Activated CD4-positive, alpha-beta T cell treated with anti-CD3 and anti-CD28 coated beads, Interleukin-2, Interleukin-6, amounts not matched to agents 100 ng/mL and 50 ng/mL, durations not matched to agents 16 hours and 8 hours (primary cell): ENCODE measurements at regions not wholly inside any gene's neighbourhood (a gene's known extent, or its start where the extent isn't known, plus 50 kb on each side); places are given as distances from the start of the nearest gene placed in this dataset.
"Not testable (repeated sequence)": the region's sequence is repeated elsewhere in the genome, so short reads cannot be mapped to it uniquely, and the experiment has no call there.

Experiments
- DNase-seq: peaks from one replicate; pipeline ENCODE4 v3.0.0-alpha.2; 2020

DNA sequence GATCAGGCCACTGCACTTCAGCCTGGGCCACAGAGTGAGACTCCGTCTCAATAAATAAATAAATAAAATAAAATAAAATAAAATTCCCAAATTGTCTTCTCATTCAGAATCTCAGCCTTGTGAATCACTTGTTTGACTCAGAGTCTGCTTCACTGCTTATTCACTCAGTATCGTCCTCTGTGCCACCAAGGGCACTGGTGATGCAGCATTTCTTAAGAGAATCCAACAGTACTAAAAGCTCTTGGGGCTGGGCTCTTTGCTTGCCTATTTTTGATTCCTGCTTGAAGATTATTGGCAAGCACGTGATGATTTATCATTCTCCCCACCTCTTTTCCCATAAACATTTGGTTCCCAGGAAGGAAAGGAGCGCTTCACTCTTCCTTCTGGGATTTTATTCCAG lies 54.8 kb upstream of the HMGB1 start:
- DNase-seq = no peak

DNA sequence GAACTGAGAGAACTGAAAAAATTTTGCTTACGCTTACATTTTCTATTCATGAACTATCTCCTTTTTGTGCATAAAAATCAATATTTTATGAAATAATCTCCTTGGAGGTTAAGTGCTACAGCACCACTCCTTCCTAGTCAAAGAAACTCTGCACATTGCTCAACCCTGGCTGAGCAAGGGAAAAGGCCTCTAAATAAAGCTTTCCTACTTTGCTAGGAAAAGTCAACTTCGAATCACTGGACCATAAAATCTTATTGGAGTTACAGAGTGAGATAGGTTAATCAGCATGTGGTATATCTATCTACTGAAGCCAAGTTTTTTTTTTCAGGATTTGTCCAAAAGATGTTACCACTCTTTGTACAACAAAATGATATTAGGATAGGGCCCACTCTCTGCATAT lies 57.5 kb upstream of the HMGB1 start:
- DNase-seq = no peak

DNA sequence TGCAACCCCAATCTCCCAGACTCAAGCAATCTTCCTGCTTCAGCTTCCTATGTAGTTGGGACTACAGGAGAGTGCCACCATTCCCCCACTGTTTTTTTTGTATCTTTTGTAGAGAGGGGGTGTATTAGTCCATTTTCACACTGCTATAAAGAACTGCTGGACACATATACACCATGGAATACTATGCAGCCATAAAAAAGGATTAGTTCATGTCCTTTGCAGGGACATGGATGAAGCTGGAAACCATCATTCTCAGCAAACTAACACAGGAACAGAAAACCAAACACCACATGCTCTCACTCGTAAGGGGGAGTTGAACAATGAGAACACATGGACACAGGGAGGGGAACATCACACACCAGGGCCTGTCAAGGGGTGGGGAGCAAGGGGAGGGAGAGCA lies 58.1 kb upstream of the HMGB1 start:
- DNase-seq = not testable (repeated sequence)

DNA sequence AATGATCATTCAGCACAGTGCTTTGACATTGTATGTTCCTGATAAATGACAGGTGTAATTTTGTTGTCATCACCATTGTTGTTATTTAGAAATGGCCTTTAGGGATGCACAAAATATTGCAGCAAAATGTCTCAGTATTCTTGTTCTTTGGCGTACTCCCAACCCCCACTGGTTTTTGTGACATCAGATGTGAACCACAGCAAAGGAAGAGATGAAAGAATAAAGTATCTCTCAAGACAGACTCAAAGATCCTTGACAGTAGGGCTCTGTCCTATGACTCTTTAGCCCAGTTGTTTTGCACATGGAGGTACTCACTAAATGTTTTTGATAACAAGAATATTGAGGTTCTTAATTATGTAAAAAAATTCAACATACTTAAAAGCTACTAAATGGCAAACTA lies 59.5 kb upstream of the HMGB1 start:
- DNase-seq = not testable (repeated sequence)

DNA sequence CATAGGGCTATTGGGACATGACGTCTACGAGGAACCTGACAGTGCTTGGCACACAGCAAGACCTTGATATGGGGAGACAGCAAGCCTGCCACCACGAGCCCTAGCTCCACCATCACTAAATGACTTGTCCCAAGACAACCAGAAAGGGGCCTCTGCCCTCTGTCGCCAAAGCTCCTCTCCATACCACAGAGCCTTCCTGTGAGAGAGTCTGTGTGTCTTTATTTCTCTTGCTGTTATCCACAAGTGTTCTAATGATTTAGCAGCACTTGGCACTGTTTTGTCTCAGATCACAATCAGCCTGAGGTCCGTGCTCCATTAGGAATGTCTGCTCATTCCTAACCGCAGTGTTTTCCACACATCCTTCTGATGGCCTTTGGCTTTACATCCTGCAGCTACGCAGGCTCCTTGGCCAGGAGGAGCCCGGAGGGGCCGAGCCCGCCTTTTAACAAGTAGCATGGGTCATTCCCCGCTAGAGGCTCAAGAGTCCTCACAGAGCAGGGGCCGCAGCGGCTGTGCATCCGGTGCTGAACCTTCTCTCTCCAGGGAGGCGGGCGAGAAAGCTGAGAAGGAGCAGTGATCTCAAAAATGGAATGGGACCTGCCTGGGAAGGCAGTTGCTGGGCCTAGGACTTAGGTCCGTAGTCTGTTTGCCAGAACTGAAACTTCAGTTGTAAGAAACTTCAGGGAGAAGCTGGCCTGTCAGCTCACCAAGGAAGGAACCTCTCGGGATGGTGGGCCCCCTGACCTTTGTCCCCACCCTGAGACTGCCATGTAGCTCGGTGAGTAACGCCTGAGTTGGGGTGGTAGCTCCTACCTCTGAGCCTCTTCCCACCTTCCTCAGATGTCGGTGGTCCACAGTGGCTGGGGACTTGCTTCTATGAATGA lies 61.1 kb upstream of the HMGB1 start:
- no peak for DNase-seq

DNA sequence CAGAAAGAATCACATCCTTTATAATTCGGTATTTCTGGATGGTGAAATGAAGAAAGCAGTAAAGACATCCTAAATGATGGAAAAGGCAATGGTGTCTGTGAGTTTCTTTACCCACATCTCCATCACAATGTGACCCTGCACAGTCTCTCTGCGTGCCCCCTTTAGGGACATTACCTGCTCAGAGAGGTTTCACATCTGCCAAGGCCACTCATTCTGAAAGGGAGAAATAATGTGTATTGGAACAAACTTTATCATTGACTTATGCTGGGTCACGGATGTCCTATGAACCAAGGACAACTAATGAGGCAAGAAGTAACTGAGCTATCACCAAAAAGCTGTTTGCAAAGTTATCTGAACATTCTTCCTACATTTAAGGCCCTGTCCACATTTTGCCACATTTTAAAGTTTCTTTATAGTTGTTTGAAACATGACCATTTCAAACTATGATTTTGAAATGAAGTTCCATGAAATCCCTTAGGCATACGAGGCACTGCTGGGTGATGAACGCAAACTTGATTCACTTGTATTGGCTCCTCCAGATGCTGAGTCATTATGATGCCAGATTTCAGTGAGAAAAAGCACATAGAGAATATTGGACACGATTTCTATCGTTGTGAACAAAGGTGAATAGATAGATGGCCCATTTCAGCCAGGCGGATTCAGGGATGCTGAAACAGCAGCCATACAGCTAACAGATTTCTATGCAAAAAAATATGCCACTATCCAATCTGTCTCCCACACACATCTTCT lies 63.5 kb upstream of the HMGB1 start:
- peak; percentile 23 for DNase-seq

DNA sequence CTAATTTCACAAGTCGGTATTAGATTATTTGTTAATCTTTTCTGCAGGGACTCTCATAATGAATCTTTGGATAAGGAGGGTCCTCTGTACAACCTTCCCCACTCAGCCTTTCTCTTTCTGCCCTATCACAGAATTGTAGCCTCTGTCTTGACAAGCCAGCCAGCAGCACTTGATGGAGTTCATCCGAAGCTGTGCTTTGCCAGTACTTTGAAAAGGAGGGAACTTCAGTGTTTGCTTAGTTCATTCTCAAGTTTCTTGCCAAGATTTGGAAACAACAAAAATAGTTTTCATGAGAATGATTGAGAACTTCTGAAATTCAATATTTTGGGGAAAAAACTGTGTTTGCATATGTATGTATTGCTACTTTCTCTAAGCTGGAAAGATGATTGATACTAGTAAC lies 69.3 kb upstream of the HMGB1 start:
- DNase-seq = no peak

DNA sequence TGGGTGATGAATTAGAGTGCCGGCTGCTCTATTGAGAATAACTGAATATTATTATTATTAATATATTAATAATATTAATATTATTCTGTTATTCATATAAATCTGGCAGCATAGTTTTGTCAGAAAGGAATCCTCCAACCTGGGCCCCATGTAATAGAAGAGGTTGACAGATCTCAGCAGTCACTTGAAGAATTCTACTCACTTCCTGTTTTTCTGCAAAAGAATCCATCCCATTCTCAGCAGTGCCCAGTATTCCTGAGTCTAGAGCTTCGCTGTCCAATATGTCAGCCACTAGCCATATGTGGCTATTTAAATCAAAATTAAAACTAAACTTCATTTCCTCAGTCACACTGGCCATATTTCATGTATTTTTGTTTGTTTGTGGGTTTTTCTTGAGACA lies 72.4 kb upstream of the USPL1 start:
- no peak for DNase-seq

DNA sequence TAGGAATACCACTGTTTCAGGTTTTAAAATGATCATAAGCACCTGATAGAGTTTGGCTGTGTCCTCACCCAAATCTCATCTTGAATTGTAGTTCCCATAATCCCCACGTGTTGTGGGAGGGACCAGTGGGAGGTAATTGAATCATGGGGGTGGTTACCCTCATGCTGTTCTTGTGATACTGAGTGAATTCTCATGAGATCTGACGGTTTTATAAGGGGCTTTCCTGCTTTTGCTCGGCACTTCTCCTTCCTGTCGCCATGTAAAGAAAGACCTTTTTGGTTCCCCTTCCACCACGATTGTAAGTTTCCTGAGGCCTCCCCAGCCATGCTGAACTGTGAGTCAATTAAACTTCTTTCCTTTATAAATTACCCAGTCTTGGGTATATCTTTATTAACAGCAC lies 69.7 kb upstream of the USPL1 start:
- not testable (repeated sequence) for DNase-seq

DNA sequence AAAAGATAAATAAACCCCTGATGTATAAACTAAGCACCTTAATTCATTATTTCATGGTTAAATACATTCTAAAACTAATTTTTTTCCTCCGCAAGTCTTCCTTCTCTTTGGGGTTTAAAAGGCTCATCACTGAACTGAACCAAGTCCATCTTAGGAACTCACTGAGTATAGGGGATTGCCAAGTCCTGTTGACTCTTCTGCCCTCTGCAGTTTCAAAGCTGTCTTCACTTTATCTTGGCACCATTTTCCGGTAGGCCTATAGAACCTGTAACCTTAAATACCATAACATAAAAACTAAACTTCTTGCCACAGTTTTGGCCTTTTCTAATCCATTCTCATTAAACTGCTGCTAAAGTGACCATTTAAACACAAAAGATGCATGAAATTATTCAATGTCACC lies 66.5 kb upstream of the USPL1 start:
- peak; percentile 32 for DNase-seq

DNA sequence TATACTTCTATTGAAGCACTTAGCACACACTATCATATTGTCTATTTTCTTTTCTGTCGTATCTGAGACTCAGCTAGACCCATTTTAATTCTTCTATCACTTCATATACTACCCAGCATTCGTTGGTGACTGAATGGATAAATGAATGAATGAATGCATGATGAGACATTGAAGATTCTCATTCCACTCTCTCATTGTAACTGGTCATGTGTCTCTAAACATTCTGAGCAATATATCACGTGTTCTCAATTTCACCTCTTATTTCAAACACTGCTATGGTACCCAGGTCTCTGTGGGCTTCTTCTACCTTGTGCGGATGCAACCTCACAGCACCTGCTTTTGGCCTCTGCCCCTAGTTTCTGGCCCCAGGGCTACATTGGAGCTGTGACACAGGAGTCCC lies 65.2 kb upstream of the USPL1 start:
- no peak for DNase-seq

DNA sequence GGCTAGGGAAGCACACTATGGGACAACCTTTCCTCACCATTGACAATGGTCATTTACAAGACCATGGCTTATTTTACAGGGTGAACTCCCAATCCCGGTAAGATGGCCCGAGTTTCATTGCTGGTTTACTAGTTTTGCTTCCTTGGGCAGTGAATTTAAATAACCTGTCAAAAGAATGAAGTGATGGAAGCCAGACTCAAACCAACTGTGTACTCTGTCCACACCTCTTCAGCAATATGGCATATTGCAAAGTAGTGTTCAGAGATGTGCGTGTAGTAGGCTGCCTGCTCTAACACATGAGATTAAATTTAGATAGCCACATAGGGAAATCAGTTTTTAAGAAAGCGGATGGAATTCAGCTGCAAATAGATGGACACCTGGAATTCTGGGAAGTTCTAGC lies 58.4 kb upstream of the USPL1 start:
- no peak for DNase-seq

DNA sequence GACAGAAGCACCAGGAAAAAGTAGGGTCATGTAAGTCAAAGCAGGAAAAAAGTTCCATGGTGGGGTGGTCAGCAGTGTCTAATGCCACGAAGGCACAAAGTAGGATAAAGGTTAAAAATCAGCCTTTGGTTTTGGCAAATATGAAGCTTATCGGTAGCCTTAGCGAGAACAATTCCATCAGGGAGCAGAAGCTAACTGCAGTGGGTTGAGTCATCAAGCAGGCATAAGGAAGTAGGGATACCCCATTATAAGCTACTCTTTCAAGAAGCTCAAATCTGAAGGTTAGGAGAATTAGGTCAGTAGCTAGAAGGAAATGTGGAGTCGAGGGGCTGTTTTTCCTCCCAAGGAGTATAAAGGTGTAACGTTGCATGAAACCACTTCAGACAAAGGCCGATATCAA lies 57.5 kb upstream of the USPL1 start:
- no peak for DNase-seq

DNA sequence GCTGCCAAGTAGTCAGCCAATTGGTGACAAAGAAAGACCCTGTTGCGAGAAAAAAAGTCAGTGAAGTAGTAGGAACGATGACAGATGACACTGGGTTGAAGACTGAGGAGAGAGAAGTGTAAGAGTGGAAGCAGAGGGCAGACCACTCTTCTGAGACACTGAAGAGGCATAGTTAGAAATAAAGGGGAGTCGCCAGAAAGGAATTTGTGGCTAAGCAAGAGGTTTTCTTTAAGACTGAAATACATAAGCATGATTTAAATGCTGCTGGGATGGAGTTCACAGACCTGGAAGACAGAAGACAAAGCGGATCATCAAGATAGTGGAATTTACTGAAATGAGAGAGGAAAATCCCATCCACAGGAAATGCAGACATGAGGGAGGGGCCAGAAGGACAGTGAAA lies 56.2 kb upstream of the USPL1 start:
- no peak for DNase-seq

DNA sequence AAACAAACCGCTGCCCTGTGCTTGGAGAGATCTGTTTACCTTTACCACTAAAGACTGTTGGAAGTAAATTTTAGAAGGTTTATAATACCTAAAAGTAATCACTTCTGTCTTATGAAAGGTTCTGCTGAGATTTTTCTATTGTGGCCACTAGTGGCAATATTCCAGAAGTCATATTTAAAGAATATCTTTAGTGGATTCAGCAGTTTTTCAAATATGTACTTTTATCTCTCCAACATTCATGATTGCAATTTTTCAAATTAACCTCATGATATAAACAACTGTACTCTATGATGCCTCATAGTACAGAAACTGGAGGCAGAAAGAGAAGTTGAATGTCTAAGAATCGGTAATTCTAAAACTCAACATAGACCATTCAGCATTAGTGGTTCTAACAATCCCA lies 53.2 kb upstream of the USPL1 start:
- DNase-seq = no peak

DNA sequence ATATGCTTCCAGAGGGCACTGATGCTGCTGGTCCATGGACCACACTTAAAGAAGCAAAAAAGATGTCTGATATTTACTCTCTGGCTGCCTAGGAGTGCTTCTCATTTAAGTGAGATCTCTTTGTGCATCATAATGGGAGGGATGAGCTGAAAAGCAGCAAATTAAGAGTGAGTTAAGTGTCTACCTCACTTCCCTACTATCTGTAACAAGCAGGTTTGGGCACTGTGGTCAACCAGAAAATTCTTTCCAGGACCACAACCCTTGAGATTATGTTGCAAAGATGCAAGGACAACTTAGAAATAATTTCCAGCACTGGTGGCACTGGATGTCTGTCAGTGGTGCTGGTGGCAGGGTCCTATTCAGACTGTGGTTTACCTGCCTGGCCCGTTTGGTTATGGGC lies 52.1 kb upstream of the USPL1 start:
- DNase-seq = no peak

DNA sequence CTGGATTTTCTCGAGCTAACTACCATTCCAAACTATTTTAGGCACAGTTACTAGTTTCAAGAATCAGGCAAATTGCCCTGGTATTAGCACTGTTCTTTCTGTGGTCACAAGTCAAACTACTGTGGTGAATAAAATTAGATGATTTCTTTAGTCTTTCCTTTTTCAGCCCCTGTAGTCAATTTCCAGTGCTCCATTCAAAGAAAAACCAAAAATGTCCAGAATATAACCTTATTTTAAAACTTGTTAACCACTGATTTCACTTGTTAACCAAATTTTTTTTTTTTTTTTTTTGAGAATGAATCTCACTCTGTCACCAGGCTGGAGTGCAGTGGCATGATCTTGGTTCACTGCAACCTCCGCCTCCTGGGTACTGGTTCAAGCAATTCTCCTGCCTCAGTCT lies 50.6 kb upstream of the USPL1 start:
- DNase-seq = no peak
